PFSK-1 (cell line): ENCODE measurements at regions not wholly inside any gene's neighbourhood (a gene's known extent, or its start where the extent isn't known, plus 50 kb on each side); places are given as distances from the start of the nearest gene placed in this dataset.

Source experiments
- FOXP2 ChIP-seq: optimal IDR thresholded peaks from 2 replicates; pipeline ENCODE3; 2011; ENCODE audit warnings: borderline replicate concordance, control low read depth, inconsistent platforms; ENCODE audit not compliant: insufficient read depth; ENCODE audit errors: extremely low read length, extremely low read depth
- POLR2AphosphoS5 ChIP-seq: IDR thresholded peaks from 2 replicates; pipeline ENCODE4 v1.6.1; 2012; ENCODE audit warnings: low read depth, mild to moderate bottlenecking, control low read depth, low read length, moderate library complexity
- SIN3A ChIP-seq: IDR thresholded peaks from 2 replicates; pipeline ENCODE4 v1.6.1; 2012; ENCODE audit warnings: mild to moderate bottlenecking, low read length, moderate library complexity, borderline replicate concordance; ENCODE audit not compliant: insufficient read depth
- TAF1 ChIP-seq: IDR thresholded peaks from 2 replicates; pipeline ENCODE4 v1.6.1; 2012; ENCODE audit warnings: low read length, control low read depth, borderline replicate concordance; ENCODE audit not compliant: insufficient read depth
- TF ChIP-seq, protein P1 (sequence below), 2 experiments: IDR thresholded peaks; 2 replicates each; pipeline versions ENCODE4 v1.6.1 to v1.8.0; 2011 to 2012; ENCODE audit warnings: low read depth in 2 of 2, low read length in 2 of 2, control low read depth in 1 of 2, inconsistent platforms in 1 of 2, mild to moderate bottlenecking in 1 of 2, moderate library complexity in 1 of 2; ENCODE audit not compliant: insufficient read depth in 1 of 2

DNA sequence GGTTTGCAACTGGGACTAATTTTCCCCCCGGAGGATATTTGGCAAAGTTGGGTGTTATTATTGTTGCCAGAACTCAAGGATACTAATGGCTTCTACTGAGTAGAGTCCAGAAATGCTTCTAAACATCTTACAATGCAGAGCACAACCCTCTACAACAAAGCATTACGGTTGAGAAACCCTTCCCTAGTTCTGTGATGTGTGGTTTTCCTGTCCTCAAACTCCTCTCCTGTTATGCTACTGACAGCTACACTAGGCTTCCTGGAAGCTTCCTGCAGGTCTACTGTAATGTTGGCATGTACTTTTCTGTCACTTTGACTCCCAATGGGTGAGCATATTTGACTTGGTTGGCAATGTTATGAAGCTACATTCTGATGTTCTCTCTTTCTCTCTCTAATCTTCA lies 1656.9 kb downstream of the MRPL39 start:
- no peak for TF ChIP-seq POLR2AphosphoS5
- no peak for TF ChIP-seq TAF1
- TF ChIP-seq SIN3A, result no peak
- TF ChIP-seq, protein P1, sequence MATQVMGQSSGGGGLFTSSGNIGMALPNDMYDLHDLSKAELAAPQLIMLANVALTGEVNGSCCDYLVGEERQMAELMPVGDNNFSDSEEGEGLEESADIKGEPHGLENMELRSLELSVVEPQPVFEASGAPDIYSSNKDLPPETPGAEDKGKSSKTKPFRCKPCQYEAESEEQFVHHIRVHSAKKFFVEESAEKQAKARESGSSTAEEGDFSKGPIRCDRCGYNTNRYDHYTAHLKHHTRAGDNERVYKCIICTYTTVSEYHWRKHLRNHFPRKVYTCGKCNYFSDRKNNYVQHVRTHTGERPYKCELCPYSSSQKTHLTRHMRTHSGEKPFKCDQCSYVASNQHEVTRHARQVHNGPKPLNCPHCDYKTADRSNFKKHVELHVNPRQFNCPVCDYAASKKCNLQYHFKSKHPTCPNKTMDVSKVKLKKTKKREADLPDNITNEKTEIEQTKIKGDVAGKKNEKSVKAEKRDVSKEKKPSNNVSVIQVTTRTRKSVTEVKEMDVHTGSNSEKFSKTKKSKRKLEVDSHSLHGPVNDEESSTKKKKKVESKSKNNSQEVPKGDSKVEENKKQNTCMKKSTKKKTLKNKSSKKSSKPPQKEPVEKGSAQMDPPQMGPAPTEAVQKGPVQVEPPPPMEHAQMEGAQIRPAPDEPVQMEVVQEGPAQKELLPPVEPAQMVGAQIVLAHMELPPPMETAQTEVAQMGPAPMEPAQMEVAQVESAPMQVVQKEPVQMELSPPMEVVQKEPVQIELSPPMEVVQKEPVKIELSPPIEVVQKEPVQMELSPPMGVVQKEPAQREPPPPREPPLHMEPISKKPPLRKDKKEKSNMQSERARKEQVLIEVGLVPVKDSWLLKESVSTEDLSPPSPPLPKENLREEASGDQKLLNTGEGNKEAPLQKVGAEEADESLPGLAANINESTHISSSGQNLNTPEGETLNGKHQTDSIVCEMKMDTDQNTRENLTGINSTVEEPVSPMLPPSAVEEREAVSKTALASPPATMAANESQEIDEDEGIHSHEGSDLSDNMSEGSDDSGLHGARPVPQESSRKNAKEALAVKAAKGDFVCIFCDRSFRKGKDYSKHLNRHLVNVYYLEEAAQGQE (IDR thresholded peaks at IDR 0.05; ENCODE audit: insufficient read depth in 1 of 2, low read depth in 2 of 2, low read length in 2 of 2), result no peak
- TF ChIP-seq FOXP2, result no peak

GRCh38 chr21:23949493-23949892 lies 1657.8 kb downstream of the MRPL39 start:
- no peak for TF ChIP-seq SIN3A
- TF ChIP-seq POLR2AphosphoS5, result no peak
- TF ChIP-seq, protein P1 (IDR thresholded peaks at IDR 0.05; ENCODE audit: insufficient read depth in 1 of 2, low read depth in 2 of 2, low read length in 2 of 2), result no peak
- TF ChIP-seq FOXP2, result no peak
- TF ChIP-seq TAF1, result no peak

DNA sequence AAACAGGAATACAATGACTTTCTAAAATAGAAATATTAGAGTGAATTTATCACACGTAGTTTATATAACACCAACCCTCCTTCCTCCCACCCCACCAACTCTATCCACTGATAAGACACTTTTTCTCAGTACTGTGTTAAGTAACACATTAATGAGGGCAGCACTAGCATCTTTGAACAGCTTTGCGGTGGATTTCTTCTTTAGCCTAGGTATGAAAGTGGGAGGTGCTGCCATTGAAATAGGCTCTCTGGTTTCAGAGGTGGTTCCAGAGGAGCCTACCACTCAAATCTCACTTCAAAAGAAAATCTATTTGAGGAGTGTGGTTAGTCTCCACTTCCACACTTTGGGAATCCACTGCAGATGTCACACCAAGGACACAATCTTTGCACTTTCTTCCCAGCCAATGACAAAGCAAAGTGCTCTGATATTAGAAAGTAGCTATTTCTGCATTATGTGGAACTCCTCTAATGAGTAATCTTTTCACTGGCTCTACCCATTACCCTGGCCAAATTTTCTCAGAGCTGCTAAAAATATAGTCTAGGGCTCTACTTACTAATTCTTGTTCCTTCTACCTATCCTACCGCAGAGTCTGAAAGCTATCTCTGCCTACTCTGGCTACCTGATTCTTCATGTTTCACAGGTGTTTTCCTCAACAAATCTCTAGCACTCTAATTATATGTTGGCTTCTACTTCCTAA lies 1667.8 kb downstream of the MRPL39 start:
- no peak for TF ChIP-seq POLR2AphosphoS5
- TF ChIP-seq SIN3A, result no peak
- TF ChIP-seq, protein P1 (IDR thresholded peaks at IDR 0.05; ENCODE audit: insufficient read depth in 1 of 2, low read depth in 2 of 2, low read length in 2 of 2), result no peak
- no peak for TF ChIP-seq FOXP2
- TF ChIP-seq TAF1, result no peak

DNA sequence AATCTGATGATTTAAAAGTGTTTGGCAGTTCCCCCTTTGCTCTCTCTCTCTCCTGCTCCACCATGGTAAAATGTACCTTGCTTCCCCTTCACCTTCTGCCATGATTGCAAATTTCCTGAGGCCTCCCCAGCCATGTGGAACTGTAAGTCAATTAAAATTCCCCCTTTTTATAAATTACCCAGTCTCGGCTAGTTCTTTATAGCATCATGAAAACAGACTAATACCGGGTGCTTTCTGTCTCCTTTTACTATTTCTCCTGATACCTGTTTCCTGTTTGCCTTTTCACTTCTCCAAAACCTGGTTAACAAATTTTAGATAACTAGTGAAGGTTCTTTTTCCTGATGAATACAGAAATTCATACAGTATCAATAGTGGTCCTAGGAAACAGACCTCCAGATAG lies 1670.3 kb downstream of the MRPL39 start:
- TF ChIP-seq FOXP2 (no peak), POLR2AphosphoS5 (no peak), SIN3A (no peak), TAF1 (no peak)

GRCh38 chr21:23936224-23936623 lies 1671.1 kb downstream of the MRPL39 start:
- no peak for TF ChIP-seq SIN3A
- no peak for TF ChIP-seq TAF1
- TF ChIP-seq, protein P1 (IDR thresholded peaks at IDR 0.05; ENCODE audit: insufficient read depth in 1 of 2, low read depth in 2 of 2, low read length in 2 of 2), result no peak
- TF ChIP-seq POLR2AphosphoS5, result no peak
- TF ChIP-seq FOXP2, result no peak
